DMS 273 (cell line): ENCODE measurements at regions not wholly inside any gene's neighbourhood (a gene's known extent, or its start where the extent isn't known, plus 50 kb on each side); places are given as distances from the start of the nearest gene placed in this dataset.

Experiments
- DNase-seq: peaks from one replicate; lab custom pipeline; 2025; ENCODE audit not compliant: unreplicated experiment; lab: John Stamatoyannopoulos, UW

- peak; percentile 12 for DNase-seq
Observed at GRCh38 chr9:121568343-121569265, 69.0 kb upstream of the GGTA1 start.

GRCh38 chr9:121569266-121569648 lies 69.6 kb upstream of the GGTA1 start:
- no peak for DNase-seq

GRCh38 chr9:121572581-121572980 lies 72.9 kb upstream of the GGTA1 start:
- DNase-seq: no peak

GRCh38 chr9:121573717-121574485 lies 74.3 kb upstream of the GGTA1 start:
- no peak for DNase-seq

GRCh38 chr9:121574774-121575519 lies 75.3 kb upstream of the GGTA1 start:
- no peak for DNase-seq

GRCh38 chr9:121576281-121577075 lies 75.0 kb upstream of the DAB2IP start:
- DNase-seq: no peak

GRCh38 chr9:121577166-121577565 lies 74.3 kb upstream of the DAB2IP start:
- DNase-seq: no peak

- DNase-seq: no peak
Observed at GRCh38 chr9:121577572-121577971, 73.9 kb upstream of the DAB2IP start.

GRCh38 chr9:121581786-121582600 lies 69.4 kb upstream of the DAB2IP start:
- DNase-seq: peak; percentile 39

GRCh38 chr9:121582641-121583040 lies 68.8 kb upstream of the DAB2IP start:
- no peak for DNase-seq

- DNase-seq: no peak
Observed at GRCh38 chr9:121584421-121584820, 67.0 kb upstream of the DAB2IP start.

- DNase-seq: no peak
Observed at GRCh38 chr9:121587863-121588262, 63.6 kb upstream of the DAB2IP start.

GRCh38 chr9:121589986-121590385 lies 61.4 kb upstream of the DAB2IP start:
- no peak for DNase-seq

- DNase-seq: no peak
Observed at GRCh38 chr9:121592265-121592664, 59.2 kb upstream of the DAB2IP start.

- DNase-seq: no peak
Observed at GRCh38 chr9:121593066-121593465, 58.4 kb upstream of the DAB2IP start.

GRCh38 chr9:121596515-121596914 lies 54.9 kb upstream of the DAB2IP start:
- DNase-seq: no peak

- DNase-seq: peak; percentile 43
Observed at GRCh38 chr9:121597698-121598166, 53.7 kb upstream of the DAB2IP start.

GRCh38 chr9:121598167-121598964 lies 53.1 kb upstream of the DAB2IP start:
- DNase-seq: peak; percentile 93
